GM18907 (cell line): ENCODE measurements at regions not wholly inside any gene's neighbourhood (a gene's known extent, or its start where the extent isn't known, plus 50 kb on each side); places are given as distances from the start of the nearest gene placed in this dataset.
A peak's percentile ranks its signal among the peaks of the same experiment; 100 is the strongest.

Experiments used
- ATAC-seq: cut with Tn5 transposase; IDR thresholded peaks from one replicate; pipeline ENCODE4 v1.9.1; 2021; ENCODE audit warnings: mild to moderate bottlenecking, moderate library complexity; ENCODE audit not compliant: unreplicated experiment

- ATAC-seq, result no peak
These were observed 153.0 kb upstream of the STX18 start for GRCh38 chr4:4694827-4695226.

- ATAC-seq, result no peak
These were observed 152.5 kb upstream of the STX18 start for GRCh38 chr4:4694296-4694772.

- ATAC-seq, result no peak
These were observed 152.0 kb upstream of the STX18 start for GRCh38 chr4:4693755-4694295.

- ATAC-seq, result peak; percentile 64
These were observed 151.4 kb upstream of the STX18 start for GRCh38 chr4:4693258-4693657.

GRCh38 chr4:4690854-4691253, 149.0 kb upstream of the STX18 start:
- ATAC-seq, result no peak

- ATAC-seq, result peak; percentile 84
These were observed 148.0 kb upstream of the STX18 start for GRCh38 chr4:4689694-4690440.

- ATAC-seq, result no peak
These were observed 146.3 kb upstream of the STX18 start for GRCh38 chr4:4687935-4688727.

GRCh38 chr4:4687100-4687499, 145.3 kb upstream of the STX18 start:
- ATAC-seq, result no peak

- no peak for ATAC-seq
These were observed 144.3 kb upstream of the STX18 start for GRCh38 chr4:4685810-4686795.

- no peak for ATAC-seq
These were observed 139.8 kb upstream of the STX18 start for GRCh38 chr4:4681653-4682052.

GRCh38 chr4:4680758-4681157, 138.9 kb upstream of the STX18 start:
- ATAC-seq, result no peak

GRCh38 chr4:4680243-4680642, 138.4 kb upstream of the STX18 start:
- ATAC-seq, result no peak

GRCh38 chr4:4677556-4678522, 136.0 kb upstream of the STX18 start:
- no peak for ATAC-seq

GRCh38 chr4:4675641-4676040, 133.8 kb upstream of the STX18 start:
- no peak for ATAC-seq

GRCh38 chr4:4675051-4675581, 133.3 kb upstream of the STX18 start:
- no peak for ATAC-seq

GRCh38 chr4:4673070-4673469, 131.2 kb upstream of the STX18 start:
- no peak for ATAC-seq

- no peak for ATAC-seq
These were observed 130.6 kb upstream of the STX18 start for GRCh38 chr4:4672402-4672801.

- no peak for ATAC-seq
These were observed 130.0 kb upstream of the STX18 start for GRCh38 chr4:4671774-4672349.

- ATAC-seq, result no peak
These were observed 129.0 kb upstream of the STX18 start for GRCh38 chr4:4670869-4671268.
